Loucy (cell line): ENCODE measurements at regions not wholly inside any gene's neighbourhood (a gene's known extent, or its start where the extent isn't known, plus 50 kb on each side); places are given as distances from the start of the nearest gene placed in this dataset.

Experiments used
- H2AFZ ChIP-seq: fragments of 200-600 bp; sonication (generic); 2 replicates; pipeline ENCODE4 v1.6.0; 2016; ENCODE audit warnings: antibody characterized with exemption, mild to moderate bottlenecking, low read length, moderate library complexity
- H3F3A ChIP-seq: fragments of 200-600 bp; 2 replicates; pipeline ENCODE4 v1.6.0; 2016; ENCODE audit warnings: antibody characterized with exemption, low read depth, mild to moderate bottlenecking
- H3K27me3 ChIP-seq: fragments of 200-600 bp; sonication (generic); 2 replicates; pipeline ENCODE4 v1.6.1; 2014; ENCODE audit warnings: low read length, mild to moderate bottlenecking; ENCODE audit not compliant: insufficient read depth, poor library complexity, severe bottlenecking
- H3K36me3 ChIP-seq: fragments of 200-600 bp; sonication (generic); 2 replicates; pipeline ENCODE4 v1.6.1; 2016; ENCODE audit warnings: low read length; ENCODE audit not compliant: insufficient read depth
- H3K4me1 ChIP-seq: fragments of 200-600 bp; sonication (generic); 2 replicates; pipeline ENCODE4 v1.5.1; 2014; ENCODE audit warnings: low read length, mild to moderate bottlenecking; ENCODE audit not compliant: insufficient read depth, poor library complexity, severe bottlenecking
- H3K4me2 ChIP-seq: fragments of 200-600 bp; sonication (generic); 2 replicates; pipeline ENCODE4 v1.6.0; 2014; ENCODE audit warnings: antibody characterized with exemption, low read length, low read depth, mild to moderate bottlenecking; ENCODE audit not compliant: poor library complexity, severe bottlenecking
- H3K4me3 ChIP-seq: fragments of 200-600 bp; sonication (generic); 2 replicates; pipeline ENCODE4 v1.5.1; 2014; ENCODE audit warnings: low read length, mild to moderate bottlenecking, mixed read lengths; ENCODE audit not compliant: poor library complexity, severe bottlenecking
- H3K79me2 ChIP-seq: fragments of 200-600 bp; sonication (generic); 2 replicates; pipeline ENCODE4 v1.6.1; 2014; ENCODE audit warnings: low read length; ENCODE audit not compliant: insufficient read depth
- H3K9ac ChIP-seq: fragments of 200-600 bp; sonication (generic); 2 replicates; pipeline ENCODE4 v1.6.0; 2014; ENCODE audit warnings: mild to moderate bottlenecking, low read depth, low read length, moderate library complexity; ENCODE audit not compliant: poor library complexity, severe bottlenecking
- H3K9me2 ChIP-seq: fragments of 200-600 bp; sonication (generic); replicated peaks from 2 replicates; pipeline ENCODE4 v1.6.1; 2016; ENCODE audit warnings: low read depth, low read length, mixed read lengths
- H3K9me3 ChIP-seq: fragments of 200-600 bp; sonication (generic); 2 replicates; pipeline ENCODE4 v1.6.1; 2014; ENCODE audit warnings: mild to moderate bottlenecking, antibody characterized with exemption, low read length, low read depth; ENCODE audit not compliant: insufficient read depth
- H4K20me1 ChIP-seq: fragments of 200-600 bp; sonication (generic); 2 replicates; pipeline ENCODE4 v1.6.0; 2014; ENCODE audit warnings: antibody characterized with exemption, low read length, mild to moderate bottlenecking; ENCODE audit not compliant: insufficient read depth, poor library complexity, severe bottlenecking
- EZH2phosphoT487 ChIP-seq: fragments of 200-600 bp; IDR thresholded peaks from 2 replicates; pipeline ENCODE4 v1.6.1; 2018; ENCODE audit warnings: antibody characterized with exemption, mild to moderate bottlenecking, moderate library complexity, borderline replicate concordance
- TF ChIP-seq, protein P1 (sequence below): fragments of 200-600 bp; sonication (generic); conservative IDR thresholded peaks from 2 replicates; pipeline ENCODE4 v1.5.1; 2014; ENCODE audit warnings: mild to moderate bottlenecking, antibody characterized with exemption, low read length

- H3K79me2 ChIP-seq: no peaks in the 10 kb centered on the region
- no peaks in the 10 kb centered on the region for H3K27me3 ChIP-seq
- H3K4me3 ChIP-seq: no peak overlapping the region
- no peaks in the 10 kb centered on the region for H4K20me1 ChIP-seq
- no peaks in the 10 kb centered on the region for H3K36me3 ChIP-seq
- H3K9me3 ChIP-seq: no peaks in the 10 kb centered on the region
- TF ChIP-seq, protein P1, sequence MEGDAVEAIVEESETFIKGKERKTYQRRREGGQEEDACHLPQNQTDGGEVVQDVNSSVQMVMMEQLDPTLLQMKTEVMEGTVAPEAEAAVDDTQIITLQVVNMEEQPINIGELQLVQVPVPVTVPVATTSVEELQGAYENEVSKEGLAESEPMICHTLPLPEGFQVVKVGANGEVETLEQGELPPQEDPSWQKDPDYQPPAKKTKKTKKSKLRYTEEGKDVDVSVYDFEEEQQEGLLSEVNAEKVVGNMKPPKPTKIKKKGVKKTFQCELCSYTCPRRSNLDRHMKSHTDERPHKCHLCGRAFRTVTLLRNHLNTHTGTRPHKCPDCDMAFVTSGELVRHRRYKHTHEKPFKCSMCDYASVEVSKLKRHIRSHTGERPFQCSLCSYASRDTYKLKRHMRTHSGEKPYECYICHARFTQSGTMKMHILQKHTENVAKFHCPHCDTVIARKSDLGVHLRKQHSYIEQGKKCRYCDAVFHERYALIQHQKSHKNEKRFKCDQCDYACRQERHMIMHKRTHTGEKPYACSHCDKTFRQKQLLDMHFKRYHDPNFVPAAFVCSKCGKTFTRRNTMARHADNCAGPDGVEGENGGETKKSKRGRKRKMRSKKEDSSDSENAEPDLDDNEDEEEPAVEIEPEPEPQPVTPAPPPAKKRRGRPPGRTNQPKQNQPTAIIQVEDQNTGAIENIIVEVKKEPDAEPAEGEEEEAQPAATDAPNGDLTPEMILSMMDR: no peak
- TF ChIP-seq EZH2phosphoT487: no peak
- no peaks in the 10 kb centered on the region for H3F3A ChIP-seq
- H3K4me2 ChIP-seq: no peak overlapping the region
- H3K9me2 ChIP-seq: no peaks in the 10 kb centered on the region
- no peaks in the 10 kb centered on the region for H3K4me1 ChIP-seq
- no peak overlapping the region for H3K9ac ChIP-seq
- no peak overlapping the region for H2AFZ ChIP-seq
These were observed 144.1 kb downstream of the PLK2 start for GRCh38 chr5:58315794-58316193.

DNA sequence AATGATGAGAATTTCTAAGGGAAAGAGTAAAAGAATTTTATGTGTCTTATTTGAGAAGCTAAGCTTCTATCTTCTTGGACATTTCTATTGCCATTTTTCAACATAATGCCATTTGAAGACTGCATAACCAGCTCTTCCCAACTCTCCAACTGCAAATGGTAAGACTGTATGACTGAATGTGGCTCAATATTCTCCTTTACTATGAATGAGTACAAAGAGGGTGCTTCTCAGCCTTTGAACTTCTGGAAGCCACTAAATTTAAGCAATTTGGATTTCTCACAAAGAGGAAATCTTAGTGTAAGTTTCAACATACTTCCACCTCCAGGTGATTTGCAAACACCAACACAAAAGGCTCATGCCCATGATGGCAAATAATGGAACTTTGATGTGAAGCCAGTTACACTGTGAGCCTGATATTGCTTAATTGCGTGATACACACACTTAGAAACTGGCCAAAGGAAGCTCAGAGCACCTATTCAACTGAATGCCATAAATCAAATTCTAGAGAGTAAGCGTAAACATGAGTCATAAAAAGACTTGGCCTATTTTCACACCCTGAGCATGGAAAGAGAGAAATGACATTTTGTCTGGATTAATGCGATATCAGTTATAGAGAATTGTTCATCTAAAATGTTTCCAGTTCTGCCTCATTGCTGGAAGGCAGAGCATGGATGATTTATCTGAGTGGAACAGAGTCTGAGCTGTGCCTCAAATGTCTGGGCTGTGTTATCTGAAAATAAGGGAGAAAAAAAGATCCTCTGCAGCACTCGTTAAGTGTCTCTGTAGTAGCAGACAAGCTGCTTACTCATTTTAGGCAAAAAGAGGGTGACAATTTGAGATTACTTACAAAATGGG, 145.3 kb downstream of the PLK2 start:
- no peak overlapping the region for H3K4me2 ChIP-seq
- H3K9me3 ChIP-seq: no peaks in the 10 kb centered on the region
- no peak for TF ChIP-seq EZH2phosphoT487
- TF ChIP-seq, protein P1: no peak
- no peaks in the 10 kb centered on the region for H3K79me2 ChIP-seq
- H3K36me3 ChIP-seq: no peaks in the 10 kb centered on the region
- no peaks in the 10 kb centered on the region for H4K20me1 ChIP-seq
- H2AFZ ChIP-seq: no peak overlapping the region
- H3K4me1 ChIP-seq: no peaks in the 10 kb centered on the region
- no peak overlapping the region for H3K4me3 ChIP-seq
- H3K27me3 ChIP-seq: no peaks in the 10 kb centered on the region
- H3K9ac ChIP-seq: no peak overlapping the region
- H3K9me2 ChIP-seq: no peaks in the 10 kb centered on the region
- H3F3A ChIP-seq: no peaks in the 10 kb centered on the region

GRCh38 chr5:58312299-58312698, 147.6 kb downstream of the PLK2 start:
- no peaks in the 10 kb centered on the region for H3K36me3 ChIP-seq
- no peaks in the 10 kb centered on the region for H4K20me1 ChIP-seq
- no peak overlapping the region for H3K4me3 ChIP-seq
- no peak for TF ChIP-seq EZH2phosphoT487
- TF ChIP-seq, protein P1: no peak
- no peaks in the 10 kb centered on the region for H3K79me2 ChIP-seq
- H3K4me2 ChIP-seq: no peak overlapping the region
- H3F3A ChIP-seq: no peaks in the 10 kb centered on the region
- no peaks in the 10 kb centered on the region for H3K9me2 ChIP-seq
- H3K9ac ChIP-seq: no peak overlapping the region
- no peaks in the 10 kb centered on the region for H3K27me3 ChIP-seq
- H2AFZ ChIP-seq: no peak overlapping the region
- H3K4me1 ChIP-seq: no peaks in the 10 kb centered on the region
- H3K9me3 ChIP-seq: no peaks in the 10 kb centered on the region
